Ovary (tissue), 7 donors: ENCODE measurements at regions not wholly inside any gene's neighbourhood (a gene's known extent, or its start where the extent isn't known, plus 50 kb on each side); places are given as distances from the start of the nearest gene placed in this dataset.

Experiments used
- DNase-seq, 5 donors: peaks; one replicate each; pipeline ENCODE4 v3.0.0-alpha.2; 2019 to 2020
- H3K27ac ChIP-seq, 2 donors: fragments of 200-600 bp; one replicate each; pipeline versions ENCODE4 v1.5.1 to v1.8.0; 2019 to 2022
- H3K27me3 ChIP-seq: fragments of 200-600 bp; one replicate; pipeline ENCODE4 v1.8.0; 2022
- H3K36me3 ChIP-seq: fragments of 200-600 bp; sonication (generic); one replicate; pipeline ENCODE4 v1.5.1; 2019
- H3K4me1 ChIP-seq: one replicate; pipeline ENCODE4 v1.8.1; 2013; ENCODE audit warnings: mild to moderate bottlenecking, moderate library complexity; ENCODE audit not compliant: insufficient read depth
- H3K4me3 ChIP-seq: fragments of 200-600 bp; sonication (generic); one replicate; pipeline ENCODE4 v1.5.1; 2017
- H3K9me3 ChIP-seq, 2 donors: fragments of 200-600 bp in 1 of 2; sonication (generic) in 1 of 2; one replicate each; pipeline versions ENCODE4 v1.5.1 to v1.8.1; 2013 to 2019; ENCODE audit warnings: mild to moderate bottlenecking in 1 of 2, moderate library complexity in 1 of 2
- EP300 ChIP-seq: sonication (generic); formaldehyde crosslinking; IDR thresholded peaks from one replicate; pipeline ENCODE4 v1.6.1; 2017; ENCODE audit warnings: antibody characterized with exemption
- POLR2A ChIP-seq: fragments of 450-650 bp; IDR thresholded peaks from one replicate; pipeline ENCODE4 v1.6.1; 2017; ENCODE audit warnings: antibody characterized with exemption, mild to moderate bottlenecking, moderate library complexity
- WGBS, 3 donors: extraction: QIAGEN DNeasy Blood & Tissue Kit in 1 of 3; methylation state at CpG; one replicate each; pipeline versions ENCODE4 v1.1.5 to v1.1.7; 2013 to 2017; 5-methylcytosine and 5-hydroxymethylcytosine counted together
- intact Hi-C, 4 donors: fragments of 100-400 bp; cut with DNase I; formaldehyde crosslinking; loops; one replicate each; pipeline versions ENCODE4 v1.11.0 to v1.15.1; 2022 to 2023
- TF ChIP-seq, protein P1 (sequence below), 3 donors: fragments of 450-650 bp in 2 of 3; fragments of 200-600 bp in 1 of 3; IDR thresholded peaks; one replicate each; pipeline versions ENCODE4 v1.5.1 to v1.8.0; 2016 to 2022; ENCODE audit warnings: antibody characterized with exemption in 3 of 3, mild to moderate bottlenecking in 1 of 3
- donor health status: DM: no; HTN: no; CAD: no; lungs with moderate emphysema.
- donor health status: DM: no; HTN: no; CAD: no.
- donor health status: Bipolar disorder and iron deficiency.
- donor health status: DM: no; HTN: no; CAD: no.
- donor health status: DM: yes; HTN: yes; CAD: no.

DNA sequence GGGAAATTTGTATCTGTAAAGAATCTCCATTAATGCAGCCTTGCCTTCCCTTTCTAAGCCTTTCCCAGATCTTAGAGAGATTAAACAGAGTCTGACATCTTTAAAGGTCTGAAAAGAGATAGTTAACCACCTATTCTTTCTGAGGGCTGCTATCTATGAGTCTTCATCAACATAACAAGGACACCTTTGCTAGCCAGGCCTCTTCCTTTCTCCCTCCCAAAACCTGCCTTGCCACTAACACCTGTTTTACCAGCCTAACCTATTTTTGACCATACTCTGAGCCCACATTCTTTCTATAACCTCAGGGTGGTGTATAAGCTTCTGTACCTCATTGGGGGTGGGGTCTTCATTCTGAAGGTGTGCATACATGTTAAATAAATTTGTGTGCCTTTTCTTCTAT is 217.1 kb downstream of the IPMK start:
- intact Hi-C loops, result no loop called here
- Histone ChIP-seq H3K27me3 (no peaks in the 10 kb centered on the region), H3K4me1 (no peaks in the 10 kb centered on the region), H3K27ac (no peak overlapping the region), H3K9me3 (no peaks in the 10 kb centered on the region), H3K36me3 (no peaks in the 10 kb centered on the region), H3K4me3 (no peak overlapping the region)
- TF ChIP-seq EP300 (no peak), POLR2A (no peak)
- TF ChIP-seq, protein P1, sequence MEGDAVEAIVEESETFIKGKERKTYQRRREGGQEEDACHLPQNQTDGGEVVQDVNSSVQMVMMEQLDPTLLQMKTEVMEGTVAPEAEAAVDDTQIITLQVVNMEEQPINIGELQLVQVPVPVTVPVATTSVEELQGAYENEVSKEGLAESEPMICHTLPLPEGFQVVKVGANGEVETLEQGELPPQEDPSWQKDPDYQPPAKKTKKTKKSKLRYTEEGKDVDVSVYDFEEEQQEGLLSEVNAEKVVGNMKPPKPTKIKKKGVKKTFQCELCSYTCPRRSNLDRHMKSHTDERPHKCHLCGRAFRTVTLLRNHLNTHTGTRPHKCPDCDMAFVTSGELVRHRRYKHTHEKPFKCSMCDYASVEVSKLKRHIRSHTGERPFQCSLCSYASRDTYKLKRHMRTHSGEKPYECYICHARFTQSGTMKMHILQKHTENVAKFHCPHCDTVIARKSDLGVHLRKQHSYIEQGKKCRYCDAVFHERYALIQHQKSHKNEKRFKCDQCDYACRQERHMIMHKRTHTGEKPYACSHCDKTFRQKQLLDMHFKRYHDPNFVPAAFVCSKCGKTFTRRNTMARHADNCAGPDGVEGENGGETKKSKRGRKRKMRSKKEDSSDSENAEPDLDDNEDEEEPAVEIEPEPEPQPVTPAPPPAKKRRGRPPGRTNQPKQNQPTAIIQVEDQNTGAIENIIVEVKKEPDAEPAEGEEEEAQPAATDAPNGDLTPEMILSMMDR (IDR thresholded peaks at IDR 0.05), result no peak
- DNase-seq, result no peak

DNA sequence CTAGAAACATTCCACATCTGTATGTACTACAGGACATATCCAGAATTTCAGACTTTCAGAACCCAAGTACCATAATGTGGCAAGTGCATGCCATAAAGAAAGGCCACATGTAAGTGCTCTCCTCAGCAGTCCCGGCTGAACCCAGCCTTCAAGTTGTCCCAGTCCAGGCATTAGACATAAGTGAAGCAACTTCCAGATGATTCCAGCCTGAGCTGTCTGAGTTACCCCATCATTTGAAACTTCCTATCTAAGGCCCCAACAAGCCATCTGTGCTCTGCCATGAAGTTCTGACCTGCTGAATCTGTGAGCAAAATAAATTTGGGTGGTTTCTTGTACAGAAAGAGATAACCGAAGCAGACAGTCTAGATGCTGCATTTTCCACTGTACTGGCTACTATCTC is 218.8 kb downstream of the IPMK start:
- no peaks in the 10 kb centered on the region for H3K36me3 ChIP-seq
- no peak overlapping the region for H3K4me3 ChIP-seq
- intact Hi-C loops, result no loop called here
- no peak overlapping the region for H3K27ac ChIP-seq
- no peaks in the 10 kb centered on the region for H3K27me3 ChIP-seq
- no peaks in the 10 kb centered on the region for H3K4me1 ChIP-seq
- WGBS, 3 donors, result 67 to 87% (median 87%) methylated on average over 2 of the region's 2 CpGs
- no peak for DNase-seq
- no peaks in the 10 kb centered on the region for H3K9me3 ChIP-seq
- TF ChIP-seq, protein P1 (IDR thresholded peaks at IDR 0.05), result no peak
- no peak for TF ChIP-seq EP300
- TF ChIP-seq POLR2A, result no peak

DNA sequence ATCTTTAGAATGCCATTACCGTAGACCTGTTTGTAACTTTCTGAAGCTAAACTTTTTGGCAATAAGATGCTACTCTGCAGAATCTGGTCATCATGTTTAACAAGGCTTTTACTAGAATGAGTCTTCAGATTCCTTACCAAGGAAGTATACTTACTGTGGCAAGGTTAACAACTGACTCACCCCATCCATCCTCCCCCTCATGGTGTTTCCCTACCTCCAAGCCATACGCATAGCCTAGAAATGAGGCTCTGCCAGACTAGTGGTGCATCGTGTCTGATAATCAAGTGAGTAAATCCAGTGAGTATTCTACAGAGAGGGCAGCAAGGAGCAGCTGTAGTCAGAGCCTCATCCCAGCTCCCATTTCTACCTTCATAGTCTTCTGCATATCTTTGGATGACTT is 223.6 kb downstream of the IPMK start:
- intact Hi-C loops, result no loop called here
- TF ChIP-seq POLR2A, result no peak
- TF ChIP-seq EP300, result no peak
- TF ChIP-seq, protein P1 (IDR thresholded peaks at IDR 0.05), result no peak

DNA sequence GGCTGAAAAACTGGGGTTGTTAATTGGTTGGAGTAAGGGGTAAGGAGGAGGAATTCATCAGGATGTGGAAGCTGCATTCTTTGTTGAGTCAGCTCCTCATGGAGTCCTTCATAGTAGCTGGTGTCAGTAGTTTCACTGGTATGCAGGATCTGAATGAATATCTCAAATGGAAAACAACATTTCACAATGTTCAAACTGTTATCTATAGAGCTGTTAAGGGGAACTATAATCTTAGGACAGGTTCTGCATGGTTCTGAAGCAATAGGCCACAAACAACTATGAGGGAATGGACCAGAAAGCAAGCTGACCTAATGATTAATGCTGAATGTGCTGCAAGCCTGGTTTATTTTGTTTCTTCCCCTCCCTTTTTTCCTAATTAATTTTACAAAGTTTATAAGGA is 225.8 kb downstream of the IPMK start:
- Histone ChIP-seq H3K4me1 (no peaks in the 10 kb centered on the region), H3K4me3 (no peak overlapping the region), H3K36me3 (no peaks in the 10 kb centered on the region), H3K27ac (no peak overlapping the region), H3K9me3 (no peaks in the 10 kb centered on the region), H3K27me3 (no peaks in the 10 kb centered on the region)
- TF ChIP-seq POLR2A, result no peak
- TF ChIP-seq EP300, result no peak
- TF ChIP-seq, protein P1 (IDR thresholded peaks at IDR 0.05), result no peak
- intact Hi-C loops, result no loop called here
- no peak for DNase-seq

More for the DNA sequence above, 223.6 kb downstream of the IPMK start:
- H3K9me3 ChIP-seq, result no peaks in the 10 kb centered on the region
- no peaks in the 10 kb centered on the region for H3K36me3 ChIP-seq
- no peak for DNase-seq
- H3K4me3 ChIP-seq, result no peak overlapping the region
- H3K4me1 ChIP-seq, result no peaks in the 10 kb centered on the region
- no peak overlapping the region for H3K27ac ChIP-seq
- WGBS, 3 donors, result 62 to 70% (median 64%) methylated on average over 3 of the region's 3 CpGs
- H3K27me3 ChIP-seq, result no peaks in the 10 kb centered on the region

DNA sequence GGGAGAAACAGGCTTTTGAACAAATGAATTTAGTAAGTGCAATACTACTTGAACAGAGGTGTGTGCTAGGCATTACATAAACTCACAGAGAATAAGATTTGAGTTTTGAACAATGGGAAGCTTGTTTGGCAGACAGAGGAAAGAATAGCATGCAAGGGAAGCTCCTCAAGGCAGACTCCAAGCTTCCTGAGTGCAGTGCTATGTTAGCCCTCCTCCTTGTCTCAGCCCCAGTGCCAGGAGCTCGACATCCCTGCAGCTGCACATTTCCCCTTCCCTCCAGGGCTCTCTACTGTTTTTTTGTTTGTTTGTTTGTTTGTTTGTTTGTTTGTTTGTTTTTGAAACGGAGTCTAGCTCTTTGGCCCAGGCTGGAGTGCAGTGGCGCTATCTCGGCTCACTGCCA is 237.5 kb downstream of the IPMK start:
- TF ChIP-seq, protein P1 (IDR thresholded peaks at IDR 0.05), result no peak
- no peak for TF ChIP-seq POLR2A
- Histone ChIP-seq H3K36me3 (no peaks in the 10 kb centered on the region), H3K27me3 (no peaks in the 10 kb centered on the region), H3K4me1 (no peaks in the 10 kb centered on the region), H3K27ac (no peak overlapping the region), H3K4me3 (no peak overlapping the region), H3K9me3 (no peaks in the 10 kb centered on the region)
- WGBS, 3 donors, result 80 to 85% (median 84%) methylated on average over 4 of the region's 4 CpGs
- DNase-seq, result no peak
- intact Hi-C loops, result no loop called here
